SJSA1 (cell line): ENCODE measurements at regions not wholly inside any gene's neighbourhood (a gene's known extent, or its start where the extent isn't known, plus 50 kb on each side); places are given as distances from the start of the nearest gene placed in this dataset.

Source experiments
- DNase-seq, 2 experiments: peaks; one replicate each; pipeline ENCODE4 v3.0.0-alpha.2; 2015 to 2020; ENCODE audit warnings: low spot score in 2 of 2, low read depth in 1 of 2
- H3K27ac ChIP-seq: fragments of 250-450 bp; sonication (Bioruptor Pico); 2 replicates; pipeline ENCODE4 v1.5.1; 2020; ENCODE audit warnings: mild to moderate bottlenecking, moderate library complexity
- H3K27me3 ChIP-seq: fragments of 250-450 bp; sonication (Bioruptor Pico); replicated peaks from 2 replicates; pipeline ENCODE4 v1.5.1; 2020; ENCODE audit warnings: mild to moderate bottlenecking, moderate library complexity
- H3K36me3 ChIP-seq: fragments of 250-450 bp; sonication (Bioruptor Pico); 2 replicates; pipeline ENCODE4 v1.5.1; 2020; ENCODE audit warnings: mild to moderate bottlenecking
- H3K4me1 ChIP-seq: fragments of 250-450 bp; sonication (Bioruptor Pico); replicated peaks from 2 replicates; pipeline ENCODE4 v1.6.1; 2021; ENCODE audit warnings: mild to moderate bottlenecking
- H3K4me3 ChIP-seq: fragments of 250-450 bp; sonication (Bioruptor Pico); 2 replicates; pipeline ENCODE4 v1.5.1; 2020; ENCODE audit warnings: mild to moderate bottlenecking
- H3K9me3 ChIP-seq: fragments of 250-450 bp; sonication (Bioruptor Pico); replicated peaks from 2 replicates; pipeline ENCODE4 v1.5.1; 2020; ENCODE audit warnings: mild to moderate bottlenecking

DNA sequence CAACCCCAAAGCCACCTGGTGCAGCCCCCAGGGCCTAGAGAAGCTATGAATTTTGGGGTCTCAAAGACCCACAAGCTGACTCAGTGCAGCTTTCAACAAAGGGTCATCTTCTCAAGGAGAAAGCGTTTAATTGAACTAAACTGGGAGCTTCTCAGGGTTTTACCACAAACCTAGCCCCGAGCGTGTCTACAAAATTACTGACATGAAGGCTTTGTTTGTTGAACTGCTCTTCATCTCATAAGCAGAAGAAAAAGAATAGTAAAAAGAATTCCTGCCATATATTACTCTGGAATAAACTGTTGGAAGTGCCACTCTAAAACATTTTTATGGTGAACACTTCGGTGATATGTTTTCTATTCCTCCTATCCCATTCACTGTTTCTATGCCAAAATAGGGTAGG lies 50.8 kb upstream of the INCENP start:
- H3K4me1 ChIP-seq = no peaks in the 10 kb centered on the region
- H3K27ac ChIP-seq = no peak overlapping the region
- no peak for DNase-seq

GRCh38 chr11:62071408-62071807 lies 52.4 kb upstream of the INCENP start:
- H3K4me1 ChIP-seq = no peaks in the 10 kb centered on the region
- H3K4me3 ChIP-seq = no peak overlapping the region
- H3K9me3 ChIP-seq = no peaks in the 10 kb centered on the region
- H3K36me3 ChIP-seq = no peaks in the 10 kb centered on the region
- no peak overlapping the region for H3K27ac ChIP-seq
- no peaks in the 10 kb centered on the region for H3K27me3 ChIP-seq
- no peak for DNase-seq

More for the DNA sequence above, 50.8 kb upstream of the INCENP start:
- no peaks in the 10 kb centered on the region for H3K9me3 ChIP-seq
- H3K27me3 ChIP-seq = no peaks in the 10 kb centered on the region
- H3K36me3 ChIP-seq = no peaks in the 10 kb centered on the region
- H3K4me3 ChIP-seq = no peak overlapping the region

DNA sequence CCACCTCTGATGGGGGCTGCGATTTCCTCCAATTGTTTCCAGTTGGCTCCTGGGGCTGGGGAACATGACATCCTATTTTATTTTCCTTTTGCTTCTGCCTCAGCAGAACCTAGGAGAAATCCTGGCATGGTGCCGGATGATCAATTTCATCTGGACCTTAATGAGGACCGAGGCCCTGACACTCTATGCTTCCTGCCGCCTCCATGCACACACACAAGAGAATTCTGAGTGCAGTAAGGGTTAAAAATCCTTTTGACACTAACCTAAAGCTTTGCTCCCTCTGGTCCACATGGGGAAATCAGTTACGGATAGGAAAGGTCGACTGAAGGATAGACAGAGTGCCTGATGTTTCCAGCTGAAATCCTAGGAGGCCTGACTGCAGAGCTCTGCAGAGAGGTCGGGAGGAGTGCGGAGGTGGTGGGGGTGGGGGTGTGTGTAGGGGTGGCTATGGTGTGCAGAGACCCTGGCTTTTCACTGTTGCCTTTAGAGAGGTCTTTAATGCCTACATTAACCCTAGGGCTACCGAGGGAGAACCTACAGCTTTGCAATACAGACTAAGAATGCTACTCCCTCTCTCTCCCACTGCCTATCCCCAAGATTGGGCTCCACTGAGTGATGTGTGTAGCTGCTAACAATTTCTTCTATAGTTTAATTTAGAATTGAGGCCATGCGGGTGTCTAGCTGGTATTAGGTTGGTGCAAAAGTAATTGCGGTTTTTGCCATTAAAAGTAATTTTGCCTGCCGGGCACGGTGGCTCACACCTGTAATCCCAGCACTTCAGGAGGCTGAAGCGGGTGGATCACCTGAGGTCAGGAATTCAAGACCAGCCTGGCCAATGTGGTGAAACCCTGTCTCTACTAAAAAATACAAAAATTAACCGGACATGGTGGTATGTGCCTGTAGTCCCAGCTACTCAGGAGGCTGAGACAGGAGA lies 53.6 kb upstream of the INCENP start:
- no peaks in the 10 kb centered on the region for H3K9me3 ChIP-seq
- no peaks in the 10 kb centered on the region for H3K4me1 ChIP-seq
- no peak overlapping the region for H3K4me3 ChIP-seq
- H3K27me3 ChIP-seq = no peaks in the 10 kb centered on the region
- no peak overlapping the region for H3K27ac ChIP-seq
- H3K36me3 ChIP-seq = no peaks in the 10 kb centered on the region
- no peak for DNase-seq

DNA sequence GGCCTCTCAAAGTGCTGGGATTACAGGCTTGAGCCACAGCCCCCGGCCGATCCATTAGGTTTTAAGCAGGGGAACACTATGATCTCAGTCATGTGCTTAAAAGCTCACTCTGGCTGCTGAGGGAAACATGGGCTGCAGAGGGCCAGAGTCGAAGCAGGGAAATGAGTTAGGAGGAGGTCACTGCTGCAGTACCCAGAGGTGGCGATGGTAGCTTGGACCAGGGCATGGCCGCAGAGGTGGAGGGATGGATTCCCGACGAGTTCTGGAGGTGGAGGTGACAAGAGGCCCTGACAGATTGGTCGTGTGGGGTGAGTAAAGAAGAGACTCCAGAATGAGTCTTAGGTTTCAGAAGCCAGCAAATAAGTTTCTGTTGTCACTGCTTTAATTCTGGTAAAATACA lies 54.4 kb upstream of the INCENP start:
- Histone ChIP-seq H3K27me3 (no peaks in the 10 kb centered on the region), H3K36me3 (no peaks in the 10 kb centered on the region), H3K4me3 (no peak overlapping the region), H3K27ac (no peak overlapping the region), H3K9me3 (no peaks in the 10 kb centered on the region), H3K4me1 (no peaks in the 10 kb centered on the region)
- no peak for DNase-seq

- Histone ChIP-seq H3K4me1 (no peaks in the 10 kb centered on the region), H3K4me3 (no peak overlapping the region), H3K36me3 (no peaks in the 10 kb centered on the region), H3K27me3 (no peaks in the 10 kb centered on the region), H3K27ac (no peak overlapping the region), H3K9me3 (no peaks in the 10 kb centered on the region)
- no peak for DNase-seq
These were observed 55.1 kb upstream of the INCENP start for GRCh38 chr11:62068730-62069129.

DNA sequence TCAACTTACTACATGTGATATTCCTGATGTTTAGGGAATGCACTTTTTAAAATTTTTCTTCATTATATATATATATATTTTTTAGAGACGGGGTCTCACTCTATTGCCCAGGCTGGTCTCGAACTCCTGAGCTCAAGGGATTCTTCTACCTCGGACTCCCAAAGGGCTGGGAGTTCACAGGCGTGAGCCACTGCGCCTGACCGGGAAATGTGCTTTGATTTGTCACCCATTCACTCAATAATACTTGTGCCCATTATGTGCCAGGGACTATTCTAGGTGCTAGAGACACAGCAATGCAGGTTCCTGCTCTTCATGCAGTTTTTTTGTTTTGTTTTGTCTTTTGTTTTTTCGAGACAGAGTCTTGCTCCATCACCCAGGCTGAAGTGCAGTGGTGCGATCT lies 56.1 kb upstream of the INCENP start:
- Histone ChIP-seq H3K4me1 (no peaks in the 10 kb centered on the region), H3K27me3 (no peaks in the 10 kb centered on the region), H3K4me3 (no peak overlapping the region), H3K27ac (no peak overlapping the region), H3K36me3 (no peaks in the 10 kb centered on the region), H3K9me3 (no peaks in the 10 kb centered on the region)
- DNase-seq = no peak

DNA sequence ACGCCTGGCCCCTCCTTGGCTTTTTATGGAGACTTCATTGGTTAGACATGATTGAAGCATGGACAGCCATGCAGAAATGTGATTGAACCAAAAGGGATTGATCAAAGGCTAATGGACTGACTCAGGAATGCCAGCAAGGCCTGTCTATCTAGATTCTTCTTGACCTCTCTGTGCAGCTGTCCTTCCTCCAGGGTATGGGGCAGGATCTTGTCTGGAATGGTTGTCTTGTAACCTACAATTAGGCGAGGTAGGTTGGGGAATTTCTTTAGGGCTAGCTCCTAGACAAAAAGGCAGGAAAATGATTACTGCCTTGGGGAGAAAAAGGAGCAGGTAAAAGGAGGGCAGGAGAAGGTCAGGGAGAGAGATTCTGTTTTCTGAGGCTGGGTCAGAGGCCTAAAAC lies 59.6 kb upstream of the INCENP start:
- H3K4me3 ChIP-seq = no peak overlapping the region
- DNase-seq = no peak
- no peak overlapping the region for H3K27ac ChIP-seq
- no peaks in the 10 kb centered on the region for H3K36me3 ChIP-seq
- no peaks in the 10 kb centered on the region for H3K27me3 ChIP-seq
- H3K4me1 ChIP-seq = no peaks in the 10 kb centered on the region
- no peaks in the 10 kb centered on the region for H3K9me3 ChIP-seq

DNA sequence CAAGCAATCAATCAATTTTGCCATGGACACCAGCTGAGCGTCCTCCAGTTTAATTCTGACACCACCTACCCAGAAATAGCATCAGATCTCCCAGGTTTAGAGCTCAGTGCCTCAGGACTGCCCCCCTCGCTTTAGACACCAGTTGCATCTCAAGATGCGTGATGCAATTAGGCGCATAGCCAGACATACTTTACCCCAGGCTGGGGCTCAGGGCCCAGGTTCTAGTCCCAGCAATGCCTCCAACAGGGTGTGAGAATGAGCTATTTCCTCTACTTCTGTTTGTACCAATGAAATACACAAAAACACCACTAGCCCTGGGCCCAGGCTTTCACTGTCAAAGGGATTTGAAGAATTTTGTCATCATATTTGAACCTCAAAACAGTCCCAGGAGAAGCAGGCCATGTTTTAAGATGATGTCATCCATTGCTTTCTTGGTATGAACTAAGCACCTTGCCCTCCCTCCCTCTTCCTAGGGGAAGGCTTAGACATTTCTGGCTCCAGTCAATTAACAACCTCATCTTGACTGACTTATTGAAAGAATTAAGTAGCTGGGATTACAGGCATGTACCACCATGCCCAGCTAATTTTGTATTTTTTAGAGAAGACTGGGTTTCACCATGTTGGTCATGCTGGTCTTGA lies 61.5 kb upstream of the INCENP start:
- no peak overlapping the region for H3K4me3 ChIP-seq
- no peaks in the 10 kb centered on the region for H3K36me3 ChIP-seq
- no peak for DNase-seq
- no peak overlapping the region for H3K27ac ChIP-seq
- no peaks in the 10 kb centered on the region for H3K9me3 ChIP-seq
- no peaks in the 10 kb centered on the region for H3K4me1 ChIP-seq
- no peaks in the 10 kb centered on the region for H3K27me3 ChIP-seq

GRCh38 chr11:62061356-62062222 lies 62.2 kb upstream of the INCENP start:
- Histone ChIP-seq H3K4me1 (no peaks in the 10 kb centered on the region), H3K9me3 (no peaks in the 10 kb centered on the region), H3K27ac (no peak overlapping the region), H3K27me3 (no peaks in the 10 kb centered on the region), H3K4me3 (no peak overlapping the region), H3K36me3 (no peaks in the 10 kb centered on the region)
- no peak for DNase-seq

GRCh38 chr11:62057069-62057468 lies 66.7 kb upstream of the INCENP start:
- no peaks in the 10 kb centered on the region for H3K9me3 ChIP-seq
- H3K36me3 ChIP-seq = no peaks in the 10 kb centered on the region
- DNase-seq = no peak
- H3K27me3 ChIP-seq = peaks cover 6% of the 10 kb centered on the region; the same call in 1 of the 2 replicates
- no peak overlapping the region for H3K4me3 ChIP-seq
- no peak overlapping the region for H3K27ac ChIP-seq
- H3K4me1 ChIP-seq = no peaks in the 10 kb centered on the region

GRCh38 chr11:62055970-62056369 lies 67.8 kb upstream of the INCENP start:
- H3K27ac ChIP-seq = no peak overlapping the region
- no peak for DNase-seq
- H3K4me3 ChIP-seq = no peak overlapping the region

GRCh38 chr11:62054484-62055121 lies 69.2 kb upstream of the INCENP start:
- Histone ChIP-seq H3K27ac (no peak overlapping the region), H3K4me1 (no peaks in the 10 kb centered on the region), H3K27me3 (peaks cover 6% of the 10 kb centered on the region; the same call in 1 of the 2 replicates), H3K36me3 (no peaks in the 10 kb centered on the region), H3K9me3 (no peaks in the 10 kb centered on the region), H3K4me3 (no peak overlapping the region)
- peak in 1 of 2 experiments; percentile 36 for DNase-seq

More at GRCh38 chr11:62055970-62056369, 67.8 kb upstream of the INCENP start:
- Histone ChIP-seq H3K27me3 (peaks cover 6% of the 10 kb centered on the region; the same call in 1 of the 2 replicates), H3K36me3 (no peaks in the 10 kb centered on the region), H3K4me1 (no peaks in the 10 kb centered on the region), H3K9me3 (no peaks in the 10 kb centered on the region)

GRCh38 chr11:62054081-62054480 lies 69.7 kb upstream of the INCENP start:
- Histone ChIP-seq H3K4me1 (no peaks in the 10 kb centered on the region), H3K36me3 (no peaks in the 10 kb centered on the region), H3K27ac (no peak overlapping the region), H3K27me3 (peaks cover 6% of the 10 kb centered on the region; the same call in 1 of the 2 replicates), H3K4me3 (no peak overlapping the region), H3K9me3 (no peaks in the 10 kb centered on the region)
- DNase-seq = no peak
